SK-N-SH treated with all-trans-retinoic acid at 6 μM for 48 hours (cell line): ENCODE measurements at regions not wholly inside any gene's neighbourhood (a gene's known extent, or its start where the extent isn't known, plus 50 kb on each side); places are given as distances from the start of the nearest gene placed in this dataset.

Experiments
- CSDC2 ChIP-seq: fragments of 250-450 bp; sonication (Bioruptor Pico); IDR thresholded peaks from 2 replicates; pipeline ENCODE4 v1.5.0; 2020; ENCODE audit warnings: mild to moderate bottlenecking, moderate library complexity
- GLIS3 ChIP-seq: fragments of 250-450 bp; sonication (Bioruptor Pico); IDR thresholded peaks from 2 replicates; pipeline ENCODE4 v1.5.0; 2020; ENCODE audit warnings: mild to moderate bottlenecking, moderate library complexity
- OSR1 ChIP-seq: fragments of 250-450 bp; sonication (Bioruptor Pico); IDR thresholded peaks from 2 replicates; pipeline ENCODE4 v1.8.0; 2022; ENCODE audit warnings: moderate library complexity, mild to moderate bottlenecking, inconsistent platforms
- ZFP3 ChIP-seq: fragments of 250-450 bp; sonication (Bioruptor Pico); IDR thresholded peaks from 2 replicates; pipeline ENCODE4 v1.5.0; 2020; ENCODE audit warnings: mild to moderate bottlenecking, moderate library complexity
- ZFP30 ChIP-seq: fragments of 450-650 bp; formaldehyde crosslinking; IDR thresholded peaks from 2 replicates; pipeline ENCODE4 v1.5.0; 2022; ENCODE audit warnings: mild to moderate bottlenecking, moderate library complexity
- ZNF565 ChIP-seq: fragments of 450-650 bp; formaldehyde crosslinking; conservative IDR thresholded peaks from 2 replicates; pipeline ENCODE4 v1.5.0; 2020; ENCODE audit warnings: low read depth, mild to moderate bottlenecking, moderate library complexity
- ZNF8 ChIP-seq: fragments of 450-650 bp; formaldehyde crosslinking; IDR thresholded peaks from 2 replicates; pipeline ENCODE4 v1.5.0; 2020; ENCODE audit warnings: mild to moderate bottlenecking, moderate library complexity
- TF ChIP-seq, protein P1 (sequence below): fragments of 250-450 bp; sonication (Bioruptor Pico); IDR thresholded peaks from 2 replicates; pipeline ENCODE4 v1.8.0; 2020; ENCODE audit warnings: mild to moderate bottlenecking, moderate library complexity, borderline replicate concordance
- TF ChIP-seq, protein P2 (sequence below): fragments of 250-450 bp; sonication (Bioruptor Pico); IDR thresholded peaks from 2 replicates; pipeline ENCODE4 v1.5.1; 2020; ENCODE audit warnings: low read depth, mild to moderate bottlenecking, moderate library complexity

GRCh38 chr2:204110751-204111516 lies 174.4 kb downstream of the ICOS start:
- no peak for TF ChIP-seq ZFP3 (CRISPR knock-in tag)
- TF ChIP-seq, protein P1, sequence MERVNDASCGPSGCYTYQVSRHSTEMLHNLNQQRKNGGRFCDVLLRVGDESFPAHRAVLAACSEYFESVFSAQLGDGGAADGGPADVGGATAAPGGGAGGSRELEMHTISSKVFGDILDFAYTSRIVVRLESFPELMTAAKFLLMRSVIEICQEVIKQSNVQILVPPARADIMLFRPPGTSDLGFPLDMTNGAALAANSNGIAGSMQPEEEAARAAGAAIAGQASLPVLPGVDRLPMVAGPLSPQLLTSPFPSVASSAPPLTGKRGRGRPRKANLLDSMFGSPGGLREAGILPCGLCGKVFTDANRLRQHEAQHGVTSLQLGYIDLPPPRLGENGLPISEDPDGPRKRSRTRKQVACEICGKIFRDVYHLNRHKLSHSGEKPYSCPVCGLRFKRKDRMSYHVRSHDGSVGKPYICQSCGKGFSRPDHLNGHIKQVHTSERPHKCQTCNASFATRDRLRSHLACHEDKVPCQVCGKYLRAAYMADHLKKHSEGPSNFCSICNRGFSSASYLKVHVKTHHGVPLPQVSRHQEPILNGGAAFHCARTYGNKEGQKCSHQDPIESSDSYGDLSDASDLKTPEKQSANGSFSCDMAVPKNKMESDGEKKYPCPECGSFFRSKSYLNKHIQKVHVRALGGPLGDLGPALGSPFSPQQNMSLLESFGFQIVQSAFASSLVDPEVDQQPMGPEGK (CRISPR knock-in tag), result no peak
- no peak for TF ChIP-seq ZFP30 (CRISPR knock-in tag)
- TF ChIP-seq GLIS3, result no peak
- TF ChIP-seq CSDC2, result no peak
- TF ChIP-seq, protein P2, sequence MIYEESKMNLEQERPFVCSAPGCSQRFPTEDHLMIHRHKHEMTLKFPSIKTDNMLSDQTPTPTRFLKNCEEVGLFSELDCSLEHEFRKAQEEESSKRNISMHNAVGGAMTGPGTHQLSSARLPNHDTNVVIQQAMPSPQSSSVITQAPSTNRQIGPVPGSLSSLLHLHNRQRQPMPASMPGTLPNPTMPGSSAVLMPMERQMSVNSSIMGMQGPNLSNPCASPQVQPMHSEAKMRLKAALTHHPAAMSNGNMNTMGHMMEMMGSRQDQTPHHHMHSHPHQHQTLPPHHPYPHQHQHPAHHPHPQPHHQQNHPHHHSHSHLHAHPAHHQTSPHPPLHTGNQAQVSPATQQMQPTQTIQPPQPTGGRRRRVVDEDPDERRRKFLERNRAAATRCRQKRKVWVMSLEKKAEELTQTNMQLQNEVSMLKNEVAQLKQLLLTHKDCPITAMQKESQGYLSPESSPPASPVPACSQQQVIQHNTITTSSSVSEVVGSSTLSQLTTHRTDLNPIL (CRISPR knock-in tag), result no peak
- no peak for TF ChIP-seq ZNF8 (CRISPR knock-in tag)
- TF ChIP-seq ZNF565 (CRISPR knock-in tag), result no peak
- TF ChIP-seq OSR1, result no peak
